MM.1S (cell line): ENCODE measurements at regions not wholly inside any gene's neighbourhood (a gene's known extent, or its start where the extent isn't known, plus 50 kb on each side); places are given as distances from the start of the nearest gene placed in this dataset.

Experiments used
- DNase-seq: peaks from one replicate; pipeline ENCODE4 v3.0.0-alpha.2; 2015
- H2AFZ ChIP-seq: fragments of 300-600 bp; sonication (generic); 2 replicates; pipeline ENCODE4 v1.6.0; 2016; ENCODE audit warnings: antibody characterized with exemption, low read length
- H3F3A ChIP-seq: fragments of 300-600 bp; sonication (generic); 2 replicates; pipeline ENCODE4 v1.6.1; 2016; ENCODE audit warnings: mild to moderate bottlenecking, antibody characterized with exemption, low read length, moderate library complexity, mixed read lengths; ENCODE audit not compliant: insufficient read depth
- H3K27ac ChIP-seq: fragments of 300-600 bp; sonication (generic); 2 replicates; pipeline ENCODE4 v1.5.1; 2016; ENCODE audit warnings: mild to moderate bottlenecking, low read length
- H3K27me3 ChIP-seq: fragments of 300-600 bp; sonication (generic); replicated peaks from 2 replicates; pipeline ENCODE4 v1.6.0; 2016; ENCODE audit warnings: low read length; ENCODE audit not compliant: insufficient read depth
- H3K36me3 ChIP-seq: fragments of 300-600 bp; sonication (generic); replicated peaks from 2 replicates; pipeline ENCODE4 v1.6.1; 2016; ENCODE audit warnings: mild to moderate bottlenecking, low read length, mixed read lengths; ENCODE audit not compliant: insufficient read depth
- H3K4me1 ChIP-seq: fragments of 300-600 bp; sonication (generic); 2 replicates; pipeline ENCODE4 v1.6.1; 2016; ENCODE audit warnings: low read length, mixed read lengths
- H3K4me2 ChIP-seq: fragments of 300-600 bp; sonication (generic); 2 replicates; pipeline ENCODE4 v1.6.0; 2016; ENCODE audit warnings: low read depth, low read length
- H3K4me3 ChIP-seq: fragments of 300-600 bp; sonication (generic); 2 replicates; pipeline ENCODE4 v1.5.1; 2016; ENCODE audit warnings: low read length, mixed read lengths
- H3K79me2 ChIP-seq: fragments of 300-600 bp; sonication (generic); 2 replicates; pipeline ENCODE4 v1.6.1; 2016; ENCODE audit warnings: mixed run types, low read length, mixed read lengths
- H3K9ac ChIP-seq: fragments of 300-600 bp; sonication (generic); 2 replicates; pipeline ENCODE4 v1.6.1; 2016; ENCODE audit warnings: low read length, mixed read lengths
- H3K9me2 ChIP-seq: fragments of 300-600 bp; sonication (generic); replicated peaks from 2 replicates; pipeline ENCODE4 v1.6.1; 2016; ENCODE audit warnings: mild to moderate bottlenecking, low read length, mixed read lengths; ENCODE audit not compliant: insufficient read depth
- H3K9me3 ChIP-seq: fragments of 300-600 bp; sonication (generic); replicated peaks from 2 replicates; pipeline ENCODE4 v1.6.1; 2016; ENCODE audit warnings: mild to moderate bottlenecking, low read length, mixed read lengths; ENCODE audit not compliant: insufficient read depth
- H4K20me1 ChIP-seq: fragments of 300-600 bp; sonication (generic); 2 replicates; pipeline ENCODE4 v1.6.1; 2016; ENCODE audit warnings: mild to moderate bottlenecking, low read length, moderate library complexity, mixed read lengths; ENCODE audit not compliant: insufficient read depth
- CTCF ChIP-seq: fragments of 300-600 bp; sonication (generic); IDR thresholded peaks from 2 replicates; pipeline ENCODE4 v1.5.1; 2016; ENCODE audit warnings: antibody characterized with exemption, low read length, mixed read lengths
- EZH2 ChIP-seq: fragments of 300-600 bp; sonication (generic); optimal IDR thresholded peaks from 2 replicates; pipeline ENCODE3; 2017; ENCODE audit warnings: low read depth, mild to moderate bottlenecking, antibody characterized with exemption, low read length, mixed read lengths
- EZH2phosphoT487 ChIP-seq: fragments of 300-600 bp; sonication (generic); IDR thresholded peaks from 2 replicates; pipeline ENCODE4 v1.6.1; 2018; ENCODE audit warnings: antibody characterized with exemption, low read length

GRCh38 chr5:105638437-105638836 lies 2032.3 kb downstream of the EFNA5 start:
- Histone ChIP-seq H2AFZ (no peak overlapping the region), H3K27me3 (no peaks in the 10 kb centered on the region), H3K4me1 (no peaks in the 10 kb centered on the region), H3F3A (no peaks in the 10 kb centered on the region), H3K27ac (no peak overlapping the region), H3K9ac (no peak overlapping the region), H3K36me3 (no peaks in the 10 kb centered on the region), H3K9me3 (no peaks in the 10 kb centered on the region), H3K9me2 (no peaks in the 10 kb centered on the region), H4K20me1 (no peaks in the 10 kb centered on the region), H3K79me2 (no peaks in the 10 kb centered on the region), H3K4me2 (no peak overlapping the region), H3K4me3 (no peak overlapping the region)
- no peak for TF ChIP-seq CTCF
- no peak for DNase-seq

GRCh38 chr5:105632043-105632442 lies 2038.7 kb downstream of the EFNA5 start:
- Histone ChIP-seq H3K4me3 (no peak overlapping the region), H3K36me3 (no peaks in the 10 kb centered on the region), H4K20me1 (peaks cover 6% of the 10 kb centered on the region; the same call in 1 of the 2 replicates), H3K4me2 (no peak overlapping the region), H3F3A (no peaks in the 10 kb centered on the region), H3K9me2 (no peaks in the 10 kb centered on the region), H3K9ac (no peak overlapping the region), H3K27me3 (no peaks in the 10 kb centered on the region), H3K9me3 (no peaks in the 10 kb centered on the region), H3K4me1 (no peaks in the 10 kb centered on the region), H2AFZ (no peak overlapping the region), H3K79me2 (no peaks in the 10 kb centered on the region), H3K27ac (no peak overlapping the region)
- TF ChIP-seq EZH2phosphoT487 (no peak), CTCF (no peak), EZH2 (no peak)
- DNase-seq = no peak

GRCh38 chr5:105630803-105631202 lies 2039.9 kb downstream of the EFNA5 start:
- no peaks in the 10 kb centered on the region for H3F3A ChIP-seq
- no peak overlapping the region for H3K4me3 ChIP-seq
- no peaks in the 10 kb centered on the region for H3K27me3 ChIP-seq
- no peak for TF ChIP-seq CTCF
- no peak for TF ChIP-seq EZH2phosphoT487
- no peak for TF ChIP-seq EZH2
- H3K9ac ChIP-seq = no peak overlapping the region
- H2AFZ ChIP-seq = no peak overlapping the region
- H3K9me3 ChIP-seq = no peaks in the 10 kb centered on the region
- peak; percentile 67 for DNase-seq
- H3K36me3 ChIP-seq = no peaks in the 10 kb centered on the region
- H3K79me2 ChIP-seq = no peaks in the 10 kb centered on the region
- H3K9me2 ChIP-seq = no peaks in the 10 kb centered on the region
- no peak overlapping the region for H3K4me2 ChIP-seq
- H3K27ac ChIP-seq = no peak overlapping the region
- no peaks in the 10 kb centered on the region for H3K4me1 ChIP-seq
- H4K20me1 ChIP-seq = peaks cover 6% of the 10 kb centered on the region; the same call in 1 of the 2 replicates

GRCh38 chr5:105619725-105620124 lies 2051.0 kb downstream of the EFNA5 start:
- DNase-seq = no peak
- TF ChIP-seq EZH2 (no peak), EZH2phosphoT487 (no peak), CTCF (no peak)
- H4K20me1 ChIP-seq = no peaks in the 10 kb centered on the region

More at GRCh38 chr5:105619725-105620124, 2051.0 kb downstream of the EFNA5 start:
- H3K4me1 ChIP-seq = no peaks in the 10 kb centered on the region
- H2AFZ ChIP-seq = no peak overlapping the region
- H3K36me3 ChIP-seq = no peaks in the 10 kb centered on the region
- no peak overlapping the region for H3K9ac ChIP-seq
- no peak overlapping the region for H3K27ac ChIP-seq
- H3F3A ChIP-seq = no peaks in the 10 kb centered on the region
- H3K9me3 ChIP-seq = no peaks in the 10 kb centered on the region
- no peak overlapping the region for H3K4me2 ChIP-seq
- no peaks in the 10 kb centered on the region for H3K9me2 ChIP-seq
- H3K27me3 ChIP-seq = no peaks in the 10 kb centered on the region
- H3K4me3 ChIP-seq = no peak overlapping the region
- H3K79me2 ChIP-seq = no peaks in the 10 kb centered on the region
